ENCODE measurements at regions not wholly inside any gene's neighbourhood (a gene's known extent, or its start where the extent isn't known, plus 50 kb on each side); places are given as distances from the start of the nearest gene placed in this dataset.

- no peak for TF ChIP-seq CTCF (IDR thresholded peaks at IDR 0.05)
- TF ChIP-seq POLR2A (IDR thresholded peaks at IDR 0.05), result no peak
These were observed 56.8 kb upstream of the STK39 start for GRCh38 chr2:168304024-168304681.
